ENCODE measurements at regions not wholly inside any gene's neighbourhood (a gene's known extent, or its start where the extent isn't known, plus 50 kb on each side); places are given as distances from the start of the nearest gene placed in this dataset.

DNA sequence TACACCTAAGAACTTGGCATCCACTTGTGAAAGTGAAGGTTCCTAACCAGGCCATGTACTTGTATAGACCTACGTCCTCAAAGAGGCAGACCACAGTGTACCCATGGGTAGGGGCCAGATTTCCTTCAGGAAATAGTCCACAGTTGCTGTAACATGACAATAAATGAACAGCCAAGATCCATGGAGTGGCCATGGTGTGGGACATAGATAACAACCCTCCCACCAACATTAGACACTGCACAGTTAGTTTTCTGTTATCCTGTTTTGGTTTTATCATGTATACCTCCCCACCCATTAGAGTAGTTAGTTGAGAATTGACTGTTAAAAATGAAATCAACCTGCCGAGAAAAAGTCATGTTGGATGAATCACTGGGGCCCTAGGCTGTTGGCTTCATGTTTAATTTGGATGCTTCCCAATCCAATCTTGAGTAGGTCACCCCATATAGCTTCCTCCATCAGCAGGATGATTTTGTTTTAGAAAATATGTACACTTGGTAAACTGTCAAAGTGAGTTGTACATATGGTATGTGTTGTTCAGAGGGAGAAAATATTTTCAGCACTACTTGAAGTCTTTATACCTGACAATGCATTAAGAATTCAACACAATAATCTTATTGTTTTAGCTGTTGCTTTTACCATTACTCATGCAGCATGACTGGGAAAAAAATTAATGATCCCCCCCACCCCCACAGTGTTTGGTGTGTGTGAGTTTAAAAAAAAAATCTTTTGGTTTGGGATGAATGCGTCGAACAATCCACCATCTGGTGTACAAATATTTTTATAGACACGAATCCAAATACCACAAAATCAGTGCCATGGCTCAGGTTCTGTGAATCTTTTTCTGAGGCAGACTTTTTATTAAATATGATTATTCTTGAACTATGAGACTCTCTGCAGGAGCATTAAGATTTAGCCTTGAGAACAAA lies 88.3 kb upstream of the ARHGAP29 start:
- peak in 1 of 2 experiments; percentile 45 for DNase-seq

- DNase-seq, result no peak
Measured at GRCh38 chr1:94324178-94324544, 86.8 kb upstream of the ARHGAP29 start.

DNA sequence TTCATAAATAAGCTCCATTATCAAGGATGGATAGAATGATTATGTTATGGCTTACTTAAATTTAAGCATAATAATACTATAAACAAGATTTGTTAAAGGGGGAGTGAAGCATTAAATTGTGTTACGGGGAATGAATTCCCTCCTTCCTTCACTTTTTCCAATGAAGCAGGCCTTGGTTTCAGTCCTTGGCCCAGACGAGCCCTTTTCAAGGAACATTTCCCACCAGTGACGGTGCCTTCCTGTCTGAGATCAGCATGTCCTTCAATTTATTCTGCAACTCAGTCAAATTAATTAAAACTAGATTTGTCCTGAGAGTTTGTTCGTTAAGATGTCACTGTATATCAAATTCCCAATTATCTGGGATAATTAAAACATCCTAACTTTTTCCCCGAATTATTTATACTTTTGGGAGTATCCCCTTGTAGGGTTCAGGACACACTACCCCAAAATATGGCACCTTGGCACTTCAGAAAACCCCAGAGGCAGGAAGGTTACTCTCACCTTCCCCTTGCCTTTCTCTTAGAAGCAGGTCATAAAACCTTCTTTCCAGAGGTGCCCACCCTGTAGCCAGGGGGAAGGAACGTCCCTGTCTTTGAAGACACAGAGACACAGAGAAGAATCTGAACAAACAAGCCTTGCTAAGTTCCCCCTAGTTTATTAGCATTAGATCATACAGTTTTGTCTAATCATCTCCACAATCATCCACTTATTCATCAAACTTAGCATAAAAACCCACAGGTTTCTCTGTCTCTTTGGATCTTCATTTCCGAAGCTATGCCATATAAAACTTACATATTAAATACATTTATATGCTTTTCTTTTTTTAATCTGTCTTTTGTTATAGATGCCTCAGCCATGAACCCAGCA lies 86.2 kb upstream of the ARHGAP29 start:
- no peak for DNase-seq

DNA sequence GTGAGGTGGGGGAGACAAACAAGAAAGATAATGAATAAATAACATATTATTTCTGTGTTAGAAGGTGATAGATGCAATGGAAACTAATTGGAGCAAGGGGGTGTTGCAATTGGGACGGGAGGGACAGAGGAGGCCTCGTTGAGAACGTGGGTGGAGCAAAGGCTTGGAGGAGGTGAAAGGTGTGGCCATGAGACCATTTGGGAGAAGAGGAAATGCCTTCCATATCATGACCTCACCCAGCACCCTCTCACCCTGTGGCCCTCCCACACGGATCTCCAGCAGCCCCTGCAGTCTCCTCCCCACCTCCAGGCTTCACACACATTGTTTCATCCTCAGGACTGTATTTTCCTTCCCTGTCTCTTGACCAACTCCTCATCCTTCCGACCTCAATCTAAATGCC lies 85.3 kb upstream of the ARHGAP29 start:
- DNase-seq, result no peak

GRCh38 chr1:94321662-94322061 lies 84.3 kb upstream of the ARHGAP29 start:
- no peak for DNase-seq

DNA sequence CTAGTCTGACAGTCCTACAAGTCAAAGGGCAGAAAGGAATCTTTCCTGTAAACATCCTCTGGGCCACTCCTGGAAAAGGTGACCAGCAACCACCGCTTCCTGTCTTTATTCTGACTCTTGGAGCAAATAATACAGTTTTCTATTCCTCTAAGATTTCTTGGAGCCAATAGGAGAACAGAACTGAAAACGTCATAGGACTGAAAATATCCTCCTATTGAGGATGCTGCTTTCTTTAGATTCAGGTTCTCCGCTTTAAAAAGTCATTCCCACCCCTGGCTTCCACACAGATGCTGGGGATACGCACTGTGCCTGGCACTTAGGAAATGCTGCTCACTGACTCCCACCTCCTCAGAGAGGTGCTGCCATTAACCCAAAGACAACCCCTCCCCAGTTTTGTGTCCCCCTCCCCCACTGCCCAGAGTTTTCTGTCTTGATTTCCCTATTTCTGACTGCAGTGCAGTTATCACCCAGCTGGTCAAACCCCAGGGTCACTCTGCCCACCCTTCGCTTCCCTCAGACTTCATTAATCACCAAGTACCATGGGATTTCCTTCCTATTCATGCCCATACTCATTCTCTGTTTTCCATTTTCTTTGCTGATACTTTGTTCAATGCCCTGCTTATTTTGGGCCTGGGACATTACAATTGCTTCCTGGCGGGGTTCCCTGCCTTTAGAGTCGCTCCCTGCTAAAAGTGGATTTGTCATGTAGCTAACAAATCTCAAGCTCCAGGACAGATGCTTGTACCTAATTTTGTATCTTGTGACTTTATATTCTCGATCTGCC lies 82.1 kb upstream of the ARHGAP29 start:
- DNase-seq, result no peak

- no peak for DNase-seq
Measured at GRCh38 chr1:94318505-94319030, 81.2 kb upstream of the ARHGAP29 start.

DNA sequence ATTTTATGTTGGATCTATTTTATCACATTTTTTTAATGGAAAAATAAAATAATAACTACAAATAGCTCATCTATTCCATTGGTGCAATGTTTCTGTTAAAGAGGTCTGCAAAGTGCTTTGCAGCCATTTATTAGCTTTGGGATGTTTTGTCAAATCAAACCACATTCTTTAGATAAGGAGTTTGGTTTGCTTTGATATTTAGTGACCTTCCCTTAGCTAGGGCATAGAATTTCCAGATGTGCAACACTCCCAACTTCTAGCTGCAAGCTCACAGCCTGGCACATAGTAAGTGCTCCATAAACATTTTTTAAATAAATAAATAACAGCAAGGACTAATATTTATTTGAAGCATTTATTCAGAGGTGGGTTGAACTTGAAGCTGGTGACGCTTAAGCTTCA lies 80.4 kb upstream of the ARHGAP29 start:
- DNase-seq, result no peak

GRCh38 chr1:94316836-94317789 lies 79.7 kb upstream of the ARHGAP29 start:
- DNase-seq, result no peak

- DNase-seq, result no peak
Measured at GRCh38 chr1:94316183-94316582, 78.8 kb upstream of the ARHGAP29 start.

GRCh38 chr1:94315552-94316116 lies 78.2 kb upstream of the ARHGAP29 start:
- no peak for DNase-seq

- DNase-seq, result no peak
Measured at GRCh38 chr1:94314222-94314858, 77.0 kb upstream of the ARHGAP29 start.

GRCh38 chr1:94310570-94311270 lies 73.3 kb upstream of the ARHGAP29 start:
- DNase-seq, result no peak

GRCh38 chr1:94309829-94310569 lies 72.6 kb upstream of the ARHGAP29 start:
- no peak for DNase-seq

DNA sequence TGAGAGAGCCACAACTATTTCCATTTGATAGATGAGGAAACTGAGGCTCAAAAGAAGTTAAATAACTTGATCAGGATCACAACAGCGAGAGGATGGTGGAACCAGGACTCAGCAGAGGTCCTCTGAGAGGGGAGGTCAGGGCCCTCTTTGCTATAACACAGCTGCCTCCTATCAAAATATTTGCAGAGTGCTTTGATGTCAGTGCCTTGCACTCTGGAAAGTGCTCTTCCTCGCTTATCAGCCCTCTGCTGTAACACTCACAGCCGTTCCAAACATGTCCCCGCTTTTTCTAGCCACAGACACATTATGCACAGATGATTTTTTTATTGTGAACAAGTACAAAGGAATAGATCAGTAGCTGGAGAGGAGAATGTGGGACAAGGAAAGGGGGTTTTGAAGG lies 71.8 kb upstream of the ARHGAP29 start:
- no peak for DNase-seq

DNA sequence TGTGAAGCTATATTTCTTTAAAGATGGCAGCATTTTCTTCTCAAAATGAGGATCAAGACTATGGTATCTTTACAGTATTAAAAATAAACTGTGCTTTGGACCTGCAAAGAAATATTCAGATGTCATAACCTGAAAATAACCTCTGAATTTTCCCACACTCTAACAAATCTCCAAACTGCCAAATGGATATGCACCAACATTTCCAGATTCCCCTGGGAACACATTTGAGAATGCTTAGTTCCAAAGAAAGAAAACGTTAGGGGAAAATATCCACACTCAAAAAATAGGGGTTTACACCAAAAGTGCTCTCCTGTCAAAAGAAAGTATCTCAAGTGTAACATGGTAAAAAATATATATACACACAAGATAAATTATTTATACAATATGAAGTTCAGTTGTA lies 69.1 kb upstream of the ARHGAP29 start:
- DNase-seq, result no peak

GRCh38 chr1:94305704-94306103 lies 68.3 kb upstream of the ARHGAP29 start:
- no peak for DNase-seq

DNA sequence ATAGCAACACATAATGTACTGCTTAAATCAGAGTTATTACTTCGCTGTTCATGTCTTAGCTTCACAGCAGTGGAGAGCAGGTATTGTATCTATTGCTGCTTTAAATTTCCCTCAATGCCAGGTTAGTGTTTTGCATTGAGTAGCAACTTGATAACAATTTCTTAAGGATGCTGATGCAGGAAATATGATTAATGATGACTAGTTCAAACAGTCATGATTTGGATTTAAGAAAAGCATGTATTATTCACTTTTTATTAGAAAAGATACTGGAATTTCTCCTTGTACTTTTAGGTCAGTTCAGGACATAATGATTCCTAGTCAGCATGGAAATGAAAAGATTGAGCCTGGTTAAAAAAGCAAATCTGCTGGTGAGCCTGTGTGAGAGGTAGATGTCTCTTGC lies 67.2 kb upstream of the ARHGAP29 start:
- DNase-seq, result no peak

GRCh38 chr1:94303005-94303404 lies 65.6 kb upstream of the ARHGAP29 start:
- no peak for DNase-seq

Data from cerebellar nuclear complex (tissue), 1 donor.